Stimulated activated CD8-positive, alpha-beta memory T cell treated with anti-CD3 and anti-CD28 coated beads, Interleukin-2, amount 100 ng/mL, for 48 hours (primary cell): ENCODE measurements at regions not wholly inside any gene's neighbourhood (a gene's known extent, or its start where the extent isn't known, plus 50 kb on each side); places are given as distances from the start of the nearest gene placed in this dataset.
A peak's percentile ranks its signal among the peaks of the same experiment; 100 is the strongest.
"Not testable (repeated sequence)": the region's sequence is repeated elsewhere in the genome, so short reads cannot be mapped to it uniquely, and the experiment has no call there.

Experiments used
- DNase-seq, 2 donors: peaks; one replicate each; pipeline ENCODE4 v3.0.0-alpha.2; 2020; ENCODE audit warnings: low read depth in 2 of 2

DNA sequence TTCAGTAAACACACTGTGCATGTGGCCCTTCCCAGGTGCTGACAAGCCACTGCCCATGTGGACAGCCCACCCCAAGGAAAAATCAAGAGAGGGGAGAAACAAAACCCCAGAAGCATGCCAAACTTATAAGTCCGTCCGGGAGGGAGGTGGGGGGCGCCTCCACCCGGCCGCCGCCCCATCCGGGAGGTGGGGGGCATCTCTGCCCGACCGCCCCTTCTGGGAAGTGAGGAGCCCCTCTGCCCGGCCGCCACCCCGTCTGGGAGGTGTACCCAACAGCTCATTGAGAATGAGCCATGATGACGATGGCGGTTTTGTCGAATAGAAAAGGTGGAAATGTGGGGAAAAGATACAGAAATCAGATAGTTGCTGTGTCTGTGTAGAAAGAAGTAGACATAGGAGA lies 53.8 kb upstream of the C2CD4B start:
- DNase-seq = no peak

DNA sequence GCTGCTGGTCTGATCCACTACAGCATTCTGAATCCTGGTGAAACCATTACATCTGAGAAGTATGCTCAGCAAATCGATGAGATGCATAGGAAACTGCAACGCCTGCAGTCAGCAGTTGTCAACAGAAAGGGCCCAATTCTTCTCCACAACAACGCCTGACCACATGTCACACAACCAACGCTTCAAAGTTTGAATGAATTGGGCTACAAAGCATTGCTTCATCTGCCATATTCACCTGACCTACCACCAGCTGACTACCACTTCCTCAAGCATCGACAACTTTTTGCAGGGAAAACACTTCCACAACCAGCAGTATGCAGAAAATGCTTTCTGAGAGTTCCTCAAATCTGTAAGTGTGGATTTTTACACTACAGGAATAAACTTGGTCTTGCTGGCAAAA lies 54.7 kb upstream of the C2CD4B start:
- DNase-seq = no peak

DNA sequence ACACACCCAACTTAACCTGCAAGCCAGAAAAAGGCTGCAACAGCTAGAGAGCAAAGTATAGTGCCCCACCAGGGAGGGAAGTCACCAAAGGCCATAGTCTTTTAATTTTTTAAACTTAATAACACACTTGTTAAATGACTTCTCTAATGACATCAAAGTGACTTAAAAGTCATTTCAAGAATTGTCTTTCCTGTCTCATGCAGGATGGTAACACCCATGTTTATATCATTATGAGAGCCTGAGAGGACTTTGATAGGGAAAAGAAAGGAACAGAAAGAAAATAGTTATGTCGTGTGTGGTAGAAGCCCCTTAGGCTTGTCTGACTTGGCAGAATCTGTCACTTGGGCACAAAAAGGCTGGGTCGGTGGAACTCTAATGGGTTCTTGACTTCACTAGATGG lies 57.9 kb upstream of the C2CD4B start:
- DNase-seq = no peak

DNA sequence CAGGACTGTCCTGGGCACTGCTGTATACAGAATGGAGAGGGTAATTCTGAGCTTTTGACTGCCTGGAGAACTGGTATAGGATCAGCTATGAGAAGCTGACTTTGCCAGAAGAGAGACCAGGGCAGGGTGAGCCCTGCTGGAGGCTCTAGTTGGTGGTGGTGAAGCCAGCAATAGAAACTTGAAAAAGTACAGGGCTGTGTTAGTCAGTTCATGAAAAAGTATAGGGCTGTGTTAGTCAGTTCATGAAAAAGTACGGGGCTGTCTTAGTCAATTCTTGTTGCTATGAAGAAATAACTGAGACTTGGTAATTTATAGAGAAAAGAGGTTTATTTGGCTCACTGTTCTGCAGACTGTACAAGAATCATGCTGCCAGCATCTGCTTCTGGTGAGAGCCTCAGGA lies 63.5 kb upstream of the C2CD4B start:
- DNase-seq = no peak

DNA sequence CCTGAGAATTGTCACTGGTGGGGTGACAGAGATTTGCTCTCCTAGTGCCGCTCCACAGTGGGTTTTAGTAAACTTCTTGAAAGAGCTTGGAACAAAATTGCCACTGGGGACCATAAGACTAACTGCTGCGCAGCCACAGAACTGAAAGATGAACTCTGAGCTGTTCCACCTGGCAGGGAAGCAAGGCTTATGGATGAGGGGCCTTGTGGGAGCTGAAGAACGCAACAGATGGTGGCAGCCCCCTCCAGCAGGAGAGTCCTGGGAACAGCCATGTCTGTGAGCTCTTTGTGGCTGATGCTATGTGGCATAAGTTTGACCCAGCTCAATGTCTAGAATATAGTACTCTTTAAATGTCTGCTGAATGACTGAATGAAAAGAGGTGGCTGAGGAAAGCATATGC lies 66.8 kb upstream of the C2CD4B start:
- DNase-seq = no peak

DNA sequence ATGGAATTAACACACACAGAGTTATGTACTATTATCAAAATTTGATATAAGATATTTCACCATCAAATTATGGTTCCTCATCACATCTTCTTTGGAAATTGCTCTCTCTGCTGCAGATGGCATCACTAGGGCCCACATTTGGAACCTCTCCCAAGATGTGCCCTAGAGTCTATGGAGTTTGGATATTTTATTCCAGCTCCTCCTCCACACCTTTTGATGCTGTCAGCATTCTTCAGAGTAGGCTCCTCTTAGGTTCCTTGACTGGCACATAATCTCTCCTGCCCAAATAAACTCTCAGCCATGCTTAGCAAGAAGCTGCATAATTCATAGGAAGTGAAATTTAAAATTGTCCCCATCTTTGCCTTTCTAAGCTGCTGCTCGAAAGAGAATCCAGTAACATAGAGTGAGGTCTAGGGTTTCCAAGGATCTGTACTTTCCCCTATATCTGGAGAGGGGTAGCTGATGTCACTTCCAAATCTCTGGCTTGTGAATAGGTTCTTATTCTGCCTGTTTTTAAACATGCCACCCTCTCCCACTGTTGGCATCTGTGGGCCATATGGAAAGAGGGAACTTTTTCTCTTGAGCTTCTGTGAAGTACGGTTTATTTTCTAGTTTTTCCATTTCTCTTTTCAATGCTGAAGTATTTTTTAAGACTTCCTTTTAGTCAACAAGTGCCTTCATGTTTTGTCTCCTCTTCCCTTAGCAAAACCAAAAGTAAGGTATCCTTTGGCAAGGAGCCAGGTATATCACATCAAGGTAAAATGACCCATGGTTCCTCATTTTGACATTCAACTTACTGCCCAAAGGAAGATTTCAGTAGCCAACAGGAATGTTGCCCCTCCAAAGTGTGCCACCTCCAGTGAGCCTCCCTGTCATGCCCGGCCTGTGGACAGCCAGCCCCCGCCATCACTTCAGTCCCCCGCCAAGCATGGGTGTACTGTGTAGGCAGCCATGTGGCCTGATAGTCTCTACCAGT lies 75.3 kb upstream of the C2CD4B start:
- no peak for DNase-seq

DNA sequence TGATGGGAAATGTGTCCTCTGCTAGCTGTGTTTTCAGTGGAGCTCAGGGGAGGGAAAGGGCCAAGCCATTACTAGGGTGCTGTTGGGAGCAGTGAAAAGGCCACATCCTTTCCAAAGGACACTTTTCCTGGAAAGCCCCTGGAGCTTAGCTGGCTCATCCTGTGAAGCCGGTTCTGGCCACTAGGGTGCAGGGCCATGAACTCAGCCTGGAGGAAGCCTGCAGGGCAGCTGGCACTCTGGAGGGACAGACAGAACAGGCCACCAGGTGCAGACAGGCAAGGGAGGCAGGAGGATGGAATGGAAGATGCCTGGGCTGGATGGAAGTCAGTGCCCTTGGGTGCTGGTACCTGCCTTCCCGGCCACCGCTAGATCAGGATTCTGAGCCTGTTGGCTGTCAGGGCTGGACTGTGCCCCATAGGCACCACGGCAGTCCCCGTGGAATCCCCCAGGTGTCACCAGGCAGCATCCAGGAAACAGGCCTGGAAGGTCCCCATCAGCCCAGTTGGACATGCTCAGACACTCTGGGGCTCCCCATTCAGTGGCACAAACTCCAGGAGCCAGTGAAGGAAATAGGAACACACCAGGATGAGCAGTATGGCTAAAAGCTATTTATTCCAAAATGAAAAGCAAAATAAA lies 76.2 kb upstream of the C2CD4B start:
- DNase-seq = no peak

DNA sequence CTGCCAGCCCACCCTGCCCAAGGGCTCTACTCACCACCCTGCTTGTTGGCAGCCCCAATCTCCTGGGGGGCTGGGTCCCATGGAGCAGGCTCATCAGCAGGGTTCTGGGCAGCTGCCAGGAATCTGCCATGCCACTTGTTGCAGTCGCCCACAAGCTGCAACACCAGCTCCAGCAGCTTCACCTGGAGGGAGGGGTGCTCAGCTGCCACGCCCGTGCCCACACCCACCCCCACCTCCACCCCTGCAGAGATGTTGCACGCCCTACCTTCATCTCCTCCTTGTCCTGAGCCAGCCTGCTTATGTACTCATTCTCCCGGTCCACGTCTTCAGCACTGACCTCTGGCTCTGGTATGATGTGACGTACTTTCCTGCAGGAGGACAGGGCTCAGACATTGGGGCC lies 77.9 kb upstream of the C2CD4B start:
- DNase-seq = no peak

DNA sequence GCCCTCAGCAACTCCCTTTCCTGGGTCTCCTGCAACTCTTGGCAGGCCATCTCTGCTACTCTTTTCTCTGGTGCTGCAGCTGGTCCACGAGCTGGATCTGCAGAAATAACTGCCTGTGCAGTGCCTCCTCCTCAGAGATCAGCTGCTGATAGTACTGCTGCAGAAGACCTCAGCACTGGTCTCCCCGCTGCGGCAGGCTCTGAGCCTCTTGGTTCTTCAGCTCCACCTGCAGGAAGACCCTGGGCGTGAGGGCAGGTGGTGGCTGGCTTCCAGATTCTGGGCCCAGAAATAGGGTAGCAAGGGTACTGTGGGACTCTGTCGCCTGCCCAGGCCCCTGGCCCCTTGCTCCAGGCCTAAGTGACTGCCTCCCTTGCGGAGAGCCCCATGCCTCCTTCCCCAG lies 79.7 kb upstream of the C2CD4B start:
- no peak for DNase-seq

DNA sequence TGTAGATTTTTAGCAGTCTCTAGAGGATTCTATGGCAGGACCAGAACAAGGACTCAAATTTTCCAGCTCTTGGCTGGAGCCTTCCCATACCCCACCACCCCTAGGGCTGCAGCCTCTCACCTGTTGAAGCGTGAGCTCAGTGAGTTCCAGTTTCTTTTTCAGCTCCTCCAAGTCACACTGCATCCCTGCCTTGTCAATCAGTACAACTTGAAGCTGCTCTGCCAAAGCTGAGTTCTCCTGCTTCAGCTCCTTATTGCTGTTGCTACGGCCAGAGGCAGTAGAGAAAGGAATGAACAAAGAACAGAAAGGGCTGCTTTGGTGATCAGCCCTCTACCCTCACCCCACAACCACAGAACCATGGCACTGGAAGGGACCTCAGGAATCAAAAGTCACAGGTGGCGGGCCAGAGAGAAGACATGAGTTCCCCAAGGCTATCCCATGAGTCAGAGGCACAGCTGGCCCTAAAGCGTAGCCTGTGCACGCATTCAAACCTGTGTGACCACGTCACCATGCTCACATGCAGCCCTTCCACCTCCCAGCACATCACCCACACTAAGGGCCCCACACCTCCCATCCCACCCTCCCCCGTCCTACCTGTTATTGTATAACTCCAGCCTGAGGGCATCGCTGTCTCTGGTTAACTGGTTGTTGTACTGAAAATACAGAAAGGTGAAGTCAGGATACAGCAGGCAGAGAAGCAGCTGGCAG lies 83.3 kb upstream of the C2CD4B start:
- no peak for DNase-seq

DNA sequence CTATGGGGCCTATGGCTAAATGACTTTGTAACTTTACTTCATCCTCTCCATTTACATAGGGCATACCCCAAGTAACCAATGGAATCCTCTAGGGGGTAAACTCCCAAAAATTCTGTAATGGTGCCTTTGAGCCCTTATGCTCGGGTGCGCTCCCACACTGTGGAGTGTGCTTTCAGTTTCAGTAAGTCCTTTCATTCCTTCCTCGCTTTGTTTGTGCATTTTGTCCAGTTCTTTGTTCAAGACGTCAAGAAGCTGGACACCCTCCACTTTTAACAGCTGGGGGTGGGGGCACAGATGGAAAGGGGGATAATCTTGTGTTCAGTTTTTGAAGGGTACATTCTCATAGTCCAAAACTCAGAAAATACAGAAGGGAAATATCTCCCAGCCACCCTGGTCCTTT lies 84.4 kb upstream of the C2CD4B start:
- no peak for DNase-seq

DNA sequence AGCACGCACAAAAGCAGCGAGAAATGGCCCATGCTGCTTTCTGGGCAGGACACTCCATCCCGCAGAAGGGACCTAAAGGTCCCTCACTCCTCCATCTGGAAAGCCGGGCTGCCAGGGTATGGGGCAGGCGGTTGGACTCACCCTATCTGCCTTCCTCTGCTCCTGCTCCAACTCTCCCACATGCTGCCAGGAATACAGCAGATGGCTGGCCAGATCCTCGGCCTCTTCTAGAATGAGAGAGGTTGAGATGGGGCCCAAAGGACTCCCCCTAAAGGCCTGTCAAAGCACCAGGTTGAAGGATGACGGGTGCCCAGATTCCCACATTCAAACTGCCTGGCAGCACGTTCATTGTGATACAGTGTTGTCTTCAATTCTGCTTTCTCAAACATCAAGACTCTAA lies 85.1 kb upstream of the C2CD4B start:
- DNase-seq = no peak

DNA sequence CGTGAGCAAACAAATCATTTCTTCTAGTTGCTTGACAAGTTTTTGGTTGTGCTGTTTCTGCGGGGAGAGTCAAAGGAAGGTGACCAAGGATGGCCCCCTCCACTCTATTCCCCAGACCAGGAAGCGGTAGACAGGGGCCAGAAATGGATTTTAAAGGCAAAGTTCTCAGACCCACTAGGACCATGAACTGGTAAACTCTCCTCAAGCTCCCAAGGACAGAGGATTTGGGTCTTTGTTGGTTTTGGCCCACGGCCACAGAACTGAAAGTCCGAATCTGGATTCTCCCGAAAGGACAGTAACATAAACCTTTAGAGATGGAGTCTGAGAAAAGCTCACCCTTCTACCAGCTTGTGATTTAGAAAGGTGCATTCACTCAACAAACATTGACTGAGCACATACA lies 85.9 kb upstream of the C2CD4B start:
- no peak for DNase-seq

DNA sequence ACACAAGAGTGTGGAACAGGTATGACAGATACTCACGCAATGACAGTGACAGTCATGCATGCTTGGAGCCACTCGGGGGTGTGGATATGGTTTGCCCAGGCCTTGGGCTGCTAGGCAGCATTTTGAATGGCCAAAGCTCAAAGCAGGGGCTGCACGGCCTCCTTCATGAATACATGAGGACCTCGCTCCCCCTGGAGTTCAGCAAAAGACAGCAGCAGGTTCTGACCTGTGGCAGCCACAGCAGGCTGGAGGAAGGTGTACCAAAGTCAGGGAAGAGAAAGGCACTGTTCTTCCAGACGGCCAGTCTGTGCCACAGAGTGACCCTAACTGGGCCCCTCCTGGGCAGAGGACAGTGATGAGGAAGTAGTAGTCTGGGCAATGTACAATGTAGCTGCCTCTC lies 88.2 kb upstream of the C2CD4B start:
- DNase-seq = no peak

DNA sequence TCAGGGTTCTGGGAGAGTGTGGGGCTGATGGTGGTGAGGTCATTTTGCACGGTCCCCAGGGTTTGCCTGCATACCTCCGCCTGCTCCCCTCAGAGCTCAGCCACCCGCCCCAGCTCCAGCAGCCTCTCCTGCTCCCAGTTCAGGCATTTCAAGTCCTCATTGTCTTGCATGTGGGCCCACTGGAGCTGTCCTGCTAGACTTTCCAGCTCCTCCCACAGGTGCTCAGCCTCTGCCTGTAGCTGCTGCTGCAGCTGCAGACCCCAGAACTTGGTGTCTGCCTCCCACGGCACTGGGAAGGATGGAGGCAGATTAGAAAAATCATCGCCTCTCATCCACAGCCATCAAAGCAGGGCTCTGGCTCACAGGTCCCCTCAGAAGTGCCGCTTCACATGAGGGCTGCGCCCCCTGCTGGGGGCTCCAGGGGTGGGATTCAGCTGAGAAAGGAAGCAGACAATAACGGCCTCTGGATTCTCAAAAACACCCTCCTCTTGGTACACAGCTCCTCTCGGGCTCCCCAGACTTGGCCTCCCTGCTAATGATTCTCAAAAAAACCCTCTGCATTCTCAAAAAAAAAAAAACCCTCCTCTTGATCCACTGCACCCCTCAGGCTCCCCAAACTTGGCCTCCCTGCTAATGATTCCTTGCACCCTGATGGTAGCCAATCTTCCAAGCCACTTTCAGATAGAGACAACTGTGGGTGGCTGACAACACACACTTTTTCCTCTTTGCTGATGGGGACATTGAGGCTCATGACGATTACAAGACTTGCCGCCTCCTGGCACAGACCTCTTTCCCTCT lies 89.3 kb upstream of the C2CD4B start:
- DNase-seq = peak; percentile 64 to 66

DNA sequence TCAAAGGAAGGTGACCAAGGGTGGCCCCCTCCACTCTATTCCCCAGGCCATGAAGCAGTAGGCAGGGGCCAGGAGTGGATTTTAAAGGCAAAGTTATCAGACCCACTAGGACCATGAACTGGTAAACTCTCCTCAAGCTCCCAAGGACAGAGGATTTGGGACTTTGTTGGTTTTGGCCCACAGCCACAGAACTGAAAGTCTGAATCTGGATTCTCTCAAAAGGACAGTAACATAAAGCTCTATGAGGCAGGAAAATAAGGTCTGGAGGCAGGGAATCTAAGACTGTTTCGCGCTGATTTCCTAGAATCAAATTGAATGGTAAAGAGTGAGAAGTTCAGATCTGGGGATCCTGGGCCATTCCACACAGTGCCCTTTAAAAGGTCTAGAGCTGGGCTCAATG lies 91.3 kb upstream of the C2CD4B start:
- not testable (repeated sequence) for DNase-seq

DNA sequence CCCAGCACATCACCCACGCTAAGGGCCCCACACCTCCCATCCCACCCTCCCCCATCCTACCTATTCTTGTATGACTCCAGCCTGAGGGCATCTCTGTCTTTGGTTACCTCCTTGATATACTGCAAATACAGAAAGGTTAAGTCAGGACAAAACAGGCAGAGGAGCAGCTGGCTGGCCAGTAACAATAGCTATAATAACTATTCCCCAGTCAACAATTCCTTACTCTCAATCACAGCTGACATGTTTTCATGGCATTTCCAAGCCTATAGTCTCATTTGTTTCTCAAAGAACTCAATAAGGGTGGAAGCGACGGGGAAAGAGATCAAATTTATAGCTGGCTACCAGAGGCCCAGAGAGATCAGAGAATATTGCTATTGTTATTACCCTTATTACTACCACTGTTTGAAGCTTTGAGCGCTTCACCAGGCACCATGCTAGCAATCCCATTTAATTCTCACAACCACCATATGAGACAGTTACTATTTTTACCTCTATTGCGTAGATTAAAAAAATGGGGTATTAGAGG lies 93.0 kb upstream of the C2CD4B start:
- DNase-seq = no peak

DNA sequence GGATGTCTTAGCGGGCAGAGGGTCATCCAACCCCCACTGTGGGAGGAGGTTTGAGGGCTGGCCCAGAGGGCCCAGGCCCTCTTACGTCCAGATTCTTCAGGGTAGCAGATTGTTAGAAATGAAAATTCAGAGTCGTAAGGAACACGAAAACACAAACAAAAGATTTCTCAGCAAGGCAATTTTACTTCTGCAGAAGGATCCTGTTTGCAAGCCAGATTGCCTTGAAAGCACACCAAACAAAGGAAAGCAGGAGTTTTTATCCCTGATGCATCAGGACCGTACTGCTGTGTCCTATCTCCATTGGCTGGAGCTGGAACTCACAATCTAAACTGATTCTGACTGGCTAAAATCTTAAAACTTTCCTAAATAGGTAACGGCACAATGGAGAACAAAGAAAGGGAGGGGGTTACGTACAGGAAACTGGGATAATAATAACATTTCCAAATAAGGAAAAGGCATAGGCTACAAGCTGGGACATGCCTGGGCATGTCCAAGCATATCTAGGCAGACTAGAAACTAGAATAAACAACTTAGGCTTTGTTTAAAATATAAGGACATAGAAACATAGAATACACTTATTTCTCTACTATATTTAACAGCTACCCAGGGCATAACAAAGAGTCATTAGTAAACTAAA lies 97.3 kb upstream of the C2CD4B start:
- DNase-seq = no peak

DNA sequence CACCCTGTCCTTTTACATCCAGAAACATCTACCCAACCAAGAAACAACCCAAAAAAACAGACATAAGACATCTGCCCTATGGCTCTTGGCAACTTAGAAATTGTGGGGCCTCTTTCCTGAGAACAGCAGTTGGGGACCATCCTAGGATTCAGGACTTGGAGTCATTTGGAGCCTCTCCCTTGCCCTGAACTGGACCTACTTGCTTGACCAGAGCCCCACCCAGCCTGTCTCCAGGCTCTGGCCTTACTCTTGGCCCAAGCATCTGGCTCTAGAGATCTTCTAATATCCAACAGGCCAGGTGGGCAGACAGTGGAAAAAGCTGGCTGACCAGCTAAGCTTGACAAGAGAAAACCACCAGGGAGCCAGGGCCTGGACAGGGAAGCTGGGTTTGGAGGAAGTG lies 99.1 kb upstream of the C2CD4B start:
- DNase-seq = no peak

DNA sequence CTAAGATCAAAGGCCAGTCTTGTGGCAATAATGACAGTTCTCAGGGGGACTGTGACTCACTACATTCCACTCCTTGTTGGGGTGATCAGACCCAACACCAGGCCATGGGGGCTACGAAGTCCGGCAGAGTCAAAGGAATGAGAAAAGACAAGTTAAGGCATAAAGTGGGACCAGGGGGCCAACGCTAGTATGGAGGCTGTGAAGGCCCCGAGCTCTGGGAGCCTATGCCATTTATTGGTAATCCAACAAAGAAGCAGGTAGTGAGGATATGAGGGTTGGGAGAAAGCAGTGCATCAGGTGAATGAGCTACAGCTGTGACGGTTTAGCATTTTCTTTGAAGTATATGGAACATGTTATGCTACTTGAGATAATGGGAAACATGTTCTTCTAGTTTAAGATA lies 104.4 kb upstream of the C2CD4B start:
- no peak for DNase-seq
